Activated CD8-positive, alpha-beta T cell treated with anti-CD3 and anti-CD28 coated beads for 36 hours (primary cell): ENCODE measurements at regions not wholly inside any gene's neighbourhood (a gene's known extent, or its start where the extent isn't known, plus 50 kb on each side); places are given as distances from the start of the nearest gene placed in this dataset.

Experiments
- ATAC-seq: fragments of 200-7000 bp; cut with Tn5 transposase; one replicate; pipeline ENCODE4 v1.10.0; 2021; ENCODE audit warnings: mild to moderate bottlenecking, moderate library complexity
- CTCF ChIA-PET: fragments of 350-600 bp; sonication (Branson Sonifier 250); formaldehyde crosslinking; loops from one replicate; lab custom pipeline; 2021; ENCODE audit warnings: antibody characterized with exemption; lab: Charles Lee
- POLR2A ChIA-PET: fragments of 350-600 bp; sonication (Branson Sonifier 250); formaldehyde crosslinking; loops from one replicate; lab custom pipeline; 2021; ENCODE audit warnings: antibody characterized with exemption; lab: Charles Lee
- DNase-seq: peaks from one replicate; pipeline ENCODE4 v3.0.0-alpha.2; 2020
- H3K27ac Mint-ChIP-seq: one replicate; pipeline ENCODE4 v1.8.0; 2021; ENCODE audit warnings: mild to moderate bottlenecking, mixed read lengths
- H3K27me3 Mint-ChIP-seq: one replicate; pipeline ENCODE4 v1.8.0; 2021; ENCODE audit warnings: mixed read lengths
- H3K36me3 Mint-ChIP-seq: one replicate; pipeline ENCODE4 v1.8.0; 2021; ENCODE audit warnings: low read depth, mixed read lengths
- H3K4me1 Mint-ChIP-seq: one replicate; pipeline ENCODE4 v1.8.0; 2021; ENCODE audit warnings: low read depth, mixed read lengths
- H3K4me3 Mint-ChIP-seq: one replicate; pipeline ENCODE4 v1.8.0; 2021; ENCODE audit warnings: mild to moderate bottlenecking, moderate library complexity, mixed read lengths
- H3K9me3 Mint-ChIP-seq: one replicate; pipeline ENCODE4 v1.8.0; 2021; ENCODE audit warnings: mixed read lengths
- CTCF ChIP-seq: fragments of 200-600 bp; IDR thresholded peaks from one replicate; pipeline ENCODE4 v1.8.0; 2022; ENCODE audit warnings: antibody characterized with exemption, mild to moderate bottlenecking
- intact Hi-C: fragments of 100-400 bp; cut with micrococcal nuclease; formaldehyde crosslinking; loops from one replicate; pipeline ENCODE4 v1.10.0; 2022

- ATAC-seq (no peak), DNase-seq (no peak)
- H3K4me3 Mint-ChIP-seq = no peak overlapping the region
- no peaks in the 10 kb centered on the region for H3K4me1 Mint-ChIP-seq
- intact Hi-C loops = no loop called here
- no peak for TF ChIP-seq CTCF
- H3K27ac Mint-ChIP-seq = no peak overlapping the region
- peaks cover 5% of the 10 kb centered on the region for H3K9me3 Mint-ChIP-seq
- ChIA-PET CTCF (no interaction called here), POLR2A (no interaction called here)
- no peaks in the 10 kb centered on the region for H3K36me3 Mint-ChIP-seq
- no peaks in the 10 kb centered on the region for H3K27me3 Mint-ChIP-seq
Observed at GRCh38 chr4:19689511-19689910, 562.2 kb upstream of the SLIT2 start.

- DNase-seq (no peak), ATAC-seq (no peak)
- TF ChIP-seq CTCF = no peak
- Mint-ChIP-seq H3K27me3 (no peaks in the 10 kb centered on the region), H3K4me1 (no peaks in the 10 kb centered on the region), H3K4me3 (no peak overlapping the region), H3K36me3 (peaks cover 2% of the 10 kb centered on the region), H3K9me3 (peaks cover 5% of the 10 kb centered on the region), H3K27ac (no peak overlapping the region)
- CTCF ChIA-PET = no interaction called here
- intact Hi-C loops = no loop called here
- POLR2A ChIA-PET = no interaction called here
Observed at GRCh38 chr4:19686456-19686855, 565.2 kb upstream of the SLIT2 start.

DNA sequence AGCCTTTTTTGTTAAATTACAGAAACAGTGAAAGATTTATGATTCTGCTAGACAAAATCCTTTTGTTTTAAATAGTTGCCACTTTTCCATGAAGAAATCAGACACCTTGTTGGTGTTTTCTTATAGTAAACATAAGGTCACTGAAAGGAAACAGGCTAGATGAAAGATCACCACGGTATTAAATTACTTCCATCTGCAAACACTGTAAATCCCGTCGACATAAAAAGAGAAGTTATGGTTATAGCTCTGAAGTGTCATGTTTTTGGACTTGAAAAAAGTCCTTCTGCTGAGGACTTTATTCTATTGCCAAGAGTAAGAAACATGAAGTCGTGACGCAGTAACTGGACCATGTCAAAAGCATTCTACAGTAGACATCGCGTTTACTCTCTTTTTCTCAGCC is 567.6 kb upstream of the SLIT2 start:
- Mint-ChIP-seq H3K27me3 (no peaks in the 10 kb centered on the region), H3K9me3 (peaks cover 5% of the 10 kb centered on the region)
- intact Hi-C loops = no loop called here

GRCh38 chr4:19683426-19683825 is 568.3 kb upstream of the SLIT2 start:
- TF ChIP-seq CTCF = no peak
- H3K36me3 Mint-ChIP-seq = peaks cover 2% of the 10 kb centered on the region
- POLR2A ChIA-PET = no interaction called here
- H3K9me3 Mint-ChIP-seq = peaks cover 5% of the 10 kb centered on the region
- ATAC-seq (no peak), DNase-seq (no peak)
- H3K27me3 Mint-ChIP-seq = no peaks in the 10 kb centered on the region
- no peak overlapping the region for H3K4me3 Mint-ChIP-seq
- H3K27ac Mint-ChIP-seq = no peak overlapping the region
- intact Hi-C loops = no loop called here
- H3K4me1 Mint-ChIP-seq = no peaks in the 10 kb centered on the region
- CTCF ChIA-PET = no interaction called here

More for the DNA sequence above, 567.6 kb upstream of the SLIT2 start:
- TF ChIP-seq CTCF = no peak
- no peaks in the 10 kb centered on the region for H3K4me1 Mint-ChIP-seq
- no peak for ATAC-seq
- H3K36me3 Mint-ChIP-seq = peaks cover 2% of the 10 kb centered on the region
- H3K4me3 Mint-ChIP-seq = no peak overlapping the region
- ChIA-PET POLR2A (no interaction called here), CTCF (no interaction called here)
- no peak overlapping the region for H3K27ac Mint-ChIP-seq
- no peak for DNase-seq

DNA sequence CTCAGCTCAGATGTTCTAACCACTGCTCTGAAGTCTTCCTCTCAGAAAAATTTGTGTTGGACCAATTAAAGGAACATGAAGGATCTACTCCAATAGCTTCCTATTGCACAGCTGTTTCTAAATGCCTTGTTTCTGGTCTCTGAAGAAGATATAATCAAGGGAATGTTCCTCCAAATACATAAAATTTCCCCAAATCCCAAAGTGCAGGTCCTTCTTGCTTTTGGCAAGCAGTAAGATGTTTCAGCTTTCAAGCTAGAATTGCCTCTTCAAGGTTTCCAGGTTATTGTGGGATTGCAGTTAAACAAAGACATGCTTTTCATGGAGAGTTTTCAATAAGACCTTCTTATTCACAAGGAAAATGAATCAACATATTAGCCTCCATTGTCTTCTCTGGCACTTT is 574.5 kb upstream of the SLIT2 start:
- Mint-ChIP-seq H3K4me3 (no peak overlapping the region), H3K27me3 (no peaks in the 10 kb centered on the region), H3K27ac (no peak overlapping the region), H3K9me3 (peaks cover 11% of the 10 kb centered on the region), H3K4me1 (no peaks in the 10 kb centered on the region), H3K36me3 (no peaks in the 10 kb centered on the region)
- TF ChIP-seq CTCF = no peak
- ChIA-PET POLR2A (no interaction called here), CTCF (no interaction called here)
- intact Hi-C loops = no loop called here
- no peak for ATAC-seq
- DNase-seq = no peak
